ENCODE measurements at regions not wholly inside any gene's neighbourhood (a gene's known extent, or its start where the extent isn't known, plus 50 kb on each side); places are given as distances from the start of the nearest gene placed in this dataset.
A peak's percentile ranks its signal among the peaks of the same experiment; 100 is the strongest.

DNA sequence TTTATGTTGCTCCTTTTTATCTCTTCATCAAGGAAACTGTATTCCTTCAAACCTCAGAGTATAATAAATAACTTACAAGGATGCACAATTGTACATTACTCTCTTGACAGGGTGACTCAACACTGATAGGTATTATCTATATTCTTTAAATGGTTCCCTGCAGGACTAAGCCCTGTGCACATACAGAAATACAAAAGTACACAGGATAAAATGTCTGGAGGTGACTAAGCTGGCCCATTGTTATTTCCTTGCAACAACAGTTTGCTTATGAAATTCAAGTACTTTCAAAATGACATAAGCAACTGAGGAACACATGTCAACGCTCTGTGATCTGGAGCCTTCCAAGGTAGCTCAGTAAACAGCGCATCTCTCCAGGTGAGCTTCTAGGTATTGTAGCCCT, 83.8 kb upstream of the RPL34 start:
- intact Hi-C loops (cut with micrococcal nuclease): no loop called here
- Mint-ChIP-seq H3K9me3 (no peaks in the 10 kb centered on the region), H3K4me1 (ENCODE audit: low read depth) (peaks cover 37% of the 10 kb centered on the region), H3K36me3 (ENCODE audit: low read depth) (peaks cover 6% of the 10 kb centered on the region), H3K4me3 (ENCODE audit: low read depth) (no peak overlapping the region), H3K27ac (no peak overlapping the region), H3K27me3 (ENCODE audit: low read depth) (no peaks in the 10 kb centered on the region)
- no peak for DNase-seq (ENCODE audit: low spot score)

DNA sequence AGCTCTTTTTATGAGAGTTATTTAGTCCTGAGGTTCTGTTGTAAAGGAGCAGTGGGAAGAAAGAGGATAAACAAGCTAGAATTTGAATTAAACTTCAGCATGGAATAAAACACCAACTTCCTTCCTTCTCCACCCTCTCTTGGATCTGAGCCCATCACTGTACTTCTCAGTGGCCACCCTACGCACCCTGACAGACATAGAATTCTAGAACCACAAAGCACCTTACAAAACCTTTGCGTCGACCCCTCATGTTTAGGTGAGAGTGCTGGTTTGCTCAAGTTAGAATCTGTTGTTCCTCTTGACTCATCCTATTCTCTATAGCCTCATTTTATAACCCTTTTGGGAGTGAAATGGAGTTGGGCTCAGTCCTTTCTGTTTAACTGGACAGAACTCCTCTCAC, 84.6 kb upstream of the RPL34 start:
- Mint-ChIP-seq H3K9me3 (no peaks in the 10 kb centered on the region), H3K27ac (no peak overlapping the region), H3K27me3 (ENCODE audit: low read depth) (no peaks in the 10 kb centered on the region), H3K4me3 (ENCODE audit: low read depth) (no peak overlapping the region), H3K36me3 (ENCODE audit: low read depth) (peaks cover 6% of the 10 kb centered on the region), H3K4me1 (ENCODE audit: low read depth) (peaks cover 43% of the 10 kb centered on the region)
- DNase-seq (ENCODE audit: low spot score): no peak
- intact Hi-C loops (cut with micrococcal nuclease): no loop called here

DNA sequence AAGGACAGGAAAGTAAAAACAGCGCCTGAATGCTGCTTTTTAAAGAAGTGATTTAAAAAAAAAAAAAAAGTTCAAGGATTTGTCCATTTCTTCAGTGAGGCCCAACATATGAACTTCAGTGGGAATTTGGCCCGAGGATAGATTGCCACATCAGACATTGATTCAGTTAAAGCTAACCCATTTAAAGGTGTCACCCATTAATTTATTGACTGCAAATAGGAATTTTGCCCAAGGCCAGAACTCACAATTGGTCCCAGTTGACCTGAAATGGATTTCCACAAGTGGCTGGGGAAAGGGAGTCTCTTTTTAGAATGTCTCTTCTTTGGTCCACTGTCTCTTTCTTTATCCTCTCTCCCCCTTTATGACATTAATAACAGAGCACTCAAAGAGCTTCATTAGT, 86.5 kb upstream of the RPL34 start:
- H3K36me3 Mint-ChIP-seq (ENCODE audit: low read depth): peaks cover 8% of the 10 kb centered on the region
- intact Hi-C loops (cut with micrococcal nuclease): no loop called here
- H3K27ac Mint-ChIP-seq: no peak overlapping the region
- no peaks in the 10 kb centered on the region for H3K9me3 Mint-ChIP-seq
- no peaks in the 10 kb centered on the region for H3K27me3 Mint-ChIP-seq (ENCODE audit: low read depth)
- H3K4me1 Mint-ChIP-seq (ENCODE audit: low read depth): peaks cover 51% of the 10 kb centered on the region
- no peak overlapping the region for H3K4me3 Mint-ChIP-seq (ENCODE audit: low read depth)
- DNase-seq (ENCODE audit: low spot score): no peak

DNA sequence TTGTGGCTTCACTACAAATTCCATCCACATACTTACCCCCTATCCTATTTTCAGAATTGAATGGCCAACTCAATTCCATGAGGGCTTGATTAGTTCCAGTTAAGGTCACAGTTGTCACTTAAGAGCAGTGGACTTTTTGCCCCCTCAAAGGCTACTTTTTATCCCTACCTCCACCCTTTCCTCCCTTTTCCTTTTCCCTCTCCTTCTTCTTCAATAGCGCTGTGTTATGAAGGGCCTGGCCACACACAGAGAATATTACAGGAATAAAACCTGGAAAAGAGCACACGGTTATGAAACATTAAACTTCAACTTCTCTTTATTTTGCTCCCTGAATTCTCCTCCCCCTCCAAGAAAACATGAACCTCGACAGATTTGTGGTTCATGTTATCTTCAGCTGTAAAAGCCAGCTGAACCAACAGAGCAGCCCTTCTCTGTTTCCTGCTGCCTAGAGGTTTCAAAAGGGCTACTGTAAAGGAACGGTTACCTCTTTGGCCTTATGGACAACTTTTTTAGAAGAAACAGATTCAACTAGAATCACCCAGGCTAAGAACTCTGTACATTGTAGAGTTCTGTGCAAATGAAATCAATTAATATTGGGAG, 87.0 kb upstream of the RPL34 start:
- DNase-seq (ENCODE audit: low spot score): no peak
- H3K4me1 Mint-ChIP-seq (ENCODE audit: low read depth): peaks cover 54% of the 10 kb centered on the region
- H3K36me3 Mint-ChIP-seq (ENCODE audit: low read depth): peaks cover 11% of the 10 kb centered on the region
- no peak overlapping the region for H3K27ac Mint-ChIP-seq
- no peak overlapping the region for H3K4me3 Mint-ChIP-seq (ENCODE audit: low read depth)
- H3K9me3 Mint-ChIP-seq: peaks cover 2% of the 10 kb centered on the region
- intact Hi-C loops (cut with micrococcal nuclease): no loop called here
- H3K27me3 Mint-ChIP-seq (ENCODE audit: low read depth): no peaks in the 10 kb centered on the region

DNA sequence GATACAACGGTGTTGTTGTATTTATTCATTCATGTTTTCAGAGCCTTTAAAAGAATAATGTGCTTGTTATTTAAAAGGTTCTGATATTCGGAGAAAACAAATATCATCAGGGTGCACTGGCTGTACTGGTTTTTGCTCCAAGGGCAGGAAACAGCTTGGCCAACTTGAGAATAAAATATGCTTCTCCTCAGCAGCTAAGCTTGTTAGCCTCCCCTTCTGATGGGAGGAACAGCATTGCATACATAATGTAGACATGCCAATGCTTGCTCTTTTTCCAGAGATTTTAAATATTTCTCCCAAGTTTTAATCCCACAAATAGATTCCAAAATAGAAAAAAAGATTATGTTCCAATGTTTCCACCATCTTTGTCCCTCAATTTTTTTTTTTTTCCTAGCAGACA, 87.6 kb upstream of the RPL34 start:
- peaks cover 60% of the 10 kb centered on the region for H3K4me1 Mint-ChIP-seq (ENCODE audit: low read depth)
- peaks cover 15% of the 10 kb centered on the region for H3K36me3 Mint-ChIP-seq (ENCODE audit: low read depth)
- DNase-seq (ENCODE audit: low spot score): no peak
- intact Hi-C loops (cut with micrococcal nuclease): no loop called here
- H3K9me3 Mint-ChIP-seq: peaks cover 6% of the 10 kb centered on the region
- H3K27ac Mint-ChIP-seq: no peak overlapping the region
- H3K4me3 Mint-ChIP-seq (ENCODE audit: low read depth): no peak overlapping the region
- H3K27me3 Mint-ChIP-seq (ENCODE audit: low read depth): no peaks in the 10 kb centered on the region

DNA sequence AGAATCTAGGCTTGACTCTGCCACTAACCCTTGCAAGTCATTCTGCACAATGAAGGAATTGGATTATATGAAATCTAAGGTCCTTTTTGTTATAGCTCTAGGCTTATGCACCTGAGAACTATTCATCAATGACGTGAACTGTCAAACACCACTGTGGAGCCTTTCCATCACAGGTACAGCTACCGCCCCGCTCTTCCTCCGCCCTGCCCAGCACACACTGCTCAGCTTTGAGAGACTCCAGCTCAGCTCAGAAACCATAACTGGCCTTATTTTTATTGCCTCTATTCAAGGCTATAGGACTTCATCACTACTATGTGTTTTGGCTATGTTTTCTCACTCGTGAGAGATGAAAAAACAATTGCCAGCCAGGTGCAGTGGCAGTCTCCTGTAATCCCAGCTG, 88.2 kb upstream of the RPL34 start:
- H3K9me3 Mint-ChIP-seq: peaks cover 10% of the 10 kb centered on the region
- DNase-seq (ENCODE audit: low spot score): no peak
- intact Hi-C loops (cut with micrococcal nuclease): no loop called here
- H3K36me3 Mint-ChIP-seq (ENCODE audit: low read depth): peaks cover 18% of the 10 kb centered on the region
- H3K4me1 Mint-ChIP-seq (ENCODE audit: low read depth): peaks cover 66% of the 10 kb centered on the region
- H3K27ac Mint-ChIP-seq: no peak overlapping the region
- no peaks in the 10 kb centered on the region for H3K27me3 Mint-ChIP-seq (ENCODE audit: low read depth)
- H3K4me3 Mint-ChIP-seq (ENCODE audit: low read depth): no peak overlapping the region

DNA sequence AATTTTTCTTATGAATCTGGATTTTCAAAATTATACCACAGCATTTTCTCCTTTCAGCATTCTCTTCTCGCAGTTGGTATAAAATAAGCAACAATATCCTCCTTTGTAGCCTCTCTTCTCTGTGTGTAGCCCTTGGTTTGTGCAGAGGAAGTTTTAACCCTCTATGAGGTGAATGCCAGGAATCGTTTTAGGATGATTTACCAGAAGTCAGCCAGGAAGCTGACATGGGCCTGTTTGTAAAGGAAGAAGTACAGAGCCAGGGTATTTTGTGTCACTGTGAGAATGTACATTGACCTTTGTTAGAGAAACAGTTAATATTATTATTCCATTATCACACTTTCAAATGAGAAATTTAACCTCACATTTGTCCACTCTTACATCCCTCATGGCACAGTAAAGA, 88.9 kb upstream of the RPL34 start:
- H3K4me3 Mint-ChIP-seq (ENCODE audit: low read depth): no peak overlapping the region
- H3K27me3 Mint-ChIP-seq (ENCODE audit: low read depth): no peaks in the 10 kb centered on the region
- no peak overlapping the region for H3K27ac Mint-ChIP-seq
- no peak for DNase-seq (ENCODE audit: low spot score)
- intact Hi-C loops (cut with micrococcal nuclease): no loop called here
- H3K9me3 Mint-ChIP-seq: peaks cover 16% of the 10 kb centered on the region
- H3K4me1 Mint-ChIP-seq (ENCODE audit: low read depth): peaks cover 66% of the 10 kb centered on the region
- peaks cover 22% of the 10 kb centered on the region for H3K36me3 Mint-ChIP-seq (ENCODE audit: low read depth)

DNA sequence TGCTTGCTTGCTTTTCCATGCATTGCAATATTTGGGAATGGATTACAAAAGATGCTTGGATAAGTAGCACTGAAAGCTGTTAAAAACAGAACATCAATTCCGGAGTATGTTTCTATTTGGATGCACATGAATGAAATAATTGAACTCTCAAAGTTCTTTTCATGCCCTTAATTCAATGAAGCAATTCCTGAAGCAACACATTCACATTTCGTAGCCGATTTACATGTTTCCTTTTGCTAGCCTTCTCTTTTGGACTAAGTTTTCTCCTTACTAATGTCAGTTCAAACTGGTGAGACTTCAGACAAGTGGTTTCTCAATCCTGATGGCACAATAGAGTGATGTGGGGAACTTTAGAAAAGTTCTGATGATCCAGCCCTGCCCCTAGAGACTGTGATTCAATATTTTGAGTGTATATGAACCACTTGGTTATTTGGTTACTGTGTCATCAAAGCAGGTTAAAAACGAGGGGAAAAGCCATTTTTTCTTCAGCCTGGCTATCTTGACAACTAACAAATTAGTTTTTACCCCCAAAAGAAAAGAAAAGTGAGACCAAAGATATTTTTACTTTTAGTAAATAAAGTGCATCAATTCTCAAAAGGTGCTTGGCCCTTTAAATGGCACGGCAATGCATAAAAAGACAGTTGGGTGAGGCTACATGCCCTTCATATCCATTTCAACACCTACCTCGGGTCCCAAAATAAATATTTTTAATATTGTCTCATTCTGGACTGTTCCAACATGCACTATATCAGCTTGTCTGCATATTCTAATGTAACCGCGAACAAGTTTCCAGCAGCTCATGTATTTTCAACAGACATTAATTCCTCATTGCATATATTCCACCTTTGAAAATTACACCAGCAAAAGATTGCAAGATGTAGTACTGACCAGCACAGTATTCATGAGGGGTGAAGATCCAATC, 90.1 kb upstream of the RPL34 start:
- no peak for DNase-seq (ENCODE audit: low spot score)
- Mint-ChIP-seq H3K4me3 (ENCODE audit: low read depth) (no peak overlapping the region), H3K4me1 (ENCODE audit: low read depth) (peaks cover 62% of the 10 kb centered on the region), H3K36me3 (ENCODE audit: low read depth) (peaks cover 31% of the 10 kb centered on the region), H3K27me3 (ENCODE audit: low read depth) (no peaks in the 10 kb centered on the region), H3K27ac (no peak overlapping the region), H3K9me3 (peaks cover 27% of the 10 kb centered on the region)
- intact Hi-C loops (cut with micrococcal nuclease): no loop called here

DNA sequence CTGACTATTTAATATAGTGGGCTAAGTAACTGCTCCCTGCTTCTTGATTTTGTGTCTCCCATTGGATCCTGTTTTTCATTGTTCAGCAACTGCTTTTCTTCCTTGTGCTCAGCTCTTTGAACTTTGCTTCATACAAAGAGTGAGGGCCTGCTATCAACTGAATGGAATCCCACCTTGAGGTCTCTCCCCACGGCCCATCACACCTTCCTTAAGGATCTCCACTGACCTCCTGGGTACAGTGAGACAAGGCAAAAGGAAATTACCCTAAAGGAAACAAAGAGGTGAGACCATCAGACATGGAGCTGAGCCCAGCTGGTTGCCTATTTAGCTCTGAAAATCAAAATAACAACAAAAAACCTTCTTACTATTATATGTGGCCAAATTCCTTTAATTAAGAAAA, 91.3 kb upstream of the RPL34 start:
- Mint-ChIP-seq H3K27me3 (ENCODE audit: low read depth) (no peaks in the 10 kb centered on the region), H3K27ac (no peak overlapping the region), H3K4me1 (ENCODE audit: low read depth) (peaks cover 64% of the 10 kb centered on the region), H3K4me3 (ENCODE audit: low read depth) (no peak overlapping the region), H3K9me3 (peaks cover 34% of the 10 kb centered on the region), H3K36me3 (ENCODE audit: low read depth) (peaks cover 36% of the 10 kb centered on the region)
- no peak for DNase-seq (ENCODE audit: low spot score)
- intact Hi-C loops (cut with micrococcal nuclease): no loop called here

DNA sequence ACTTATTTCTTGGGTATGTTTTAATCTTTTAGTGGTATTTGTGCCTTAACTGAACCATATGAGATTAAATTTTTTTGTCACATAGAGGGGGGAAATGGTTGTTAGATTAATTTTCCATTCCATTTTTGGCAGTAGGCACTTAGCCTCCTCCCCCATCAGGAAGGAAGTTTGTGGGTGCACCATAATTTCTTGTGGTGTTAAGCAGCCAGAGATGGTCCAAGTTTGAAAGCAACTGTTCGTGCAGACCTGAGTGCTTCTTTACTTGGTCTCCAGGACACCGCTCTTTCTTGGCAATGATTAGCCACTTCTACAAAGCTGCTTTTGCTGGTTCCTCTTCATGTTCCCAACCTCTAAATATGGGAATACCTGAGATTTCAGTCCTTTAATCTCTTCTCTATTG, 92.7 kb upstream of the RPL34 start:
- Mint-ChIP-seq H3K36me3 (ENCODE audit: low read depth) (peaks cover 30% of the 10 kb centered on the region), H3K4me1 (ENCODE audit: low read depth) (peaks cover 52% of the 10 kb centered on the region), H3K4me3 (ENCODE audit: low read depth) (peak overlapping the region; percentile 14), H3K27ac (peak overlapping the region; percentile 18), H3K27me3 (ENCODE audit: low read depth) (no peaks in the 10 kb centered on the region), H3K9me3 (peaks cover 34% of the 10 kb centered on the region)
- peak; percentile 49 for DNase-seq (ENCODE audit: low spot score)
- intact Hi-C loops (cut with micrococcal nuclease): no loop called here

DNA sequence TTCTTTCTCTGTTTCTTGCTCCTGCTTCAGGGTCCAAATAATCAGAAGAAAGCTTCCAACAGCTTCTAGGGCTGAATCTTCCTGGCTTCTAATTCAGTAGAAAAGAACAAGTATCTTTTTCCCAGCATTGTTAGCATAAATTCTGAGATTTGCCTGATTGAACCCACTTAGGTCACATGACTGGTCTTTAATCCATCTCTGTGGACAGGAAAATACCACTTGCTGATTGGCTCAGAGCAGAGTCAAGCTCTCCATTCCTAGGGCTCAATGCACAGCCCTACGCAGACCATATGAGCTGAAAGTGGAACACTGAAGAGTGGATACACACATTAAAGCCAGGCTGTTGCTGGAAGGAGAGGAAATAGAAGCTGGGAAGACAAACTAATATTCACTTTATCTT, 99.6 kb upstream of the RPL34 start:
- peaks cover 12% of the 10 kb centered on the region for H3K27me3 Mint-ChIP-seq (ENCODE audit: low read depth)
- H3K36me3 Mint-ChIP-seq (ENCODE audit: low read depth): peaks cover 9% of the 10 kb centered on the region
- intact Hi-C loops (cut with micrococcal nuclease): no loop called here
- no peak overlapping the region for H3K4me3 Mint-ChIP-seq (ENCODE audit: low read depth)
- no peak overlapping the region for H3K27ac Mint-ChIP-seq
- no peak for DNase-seq (ENCODE audit: low spot score)
- peaks cover 14% of the 10 kb centered on the region for H3K4me1 Mint-ChIP-seq (ENCODE audit: low read depth)
- peaks cover 11% of the 10 kb centered on the region for H3K9me3 Mint-ChIP-seq

DNA sequence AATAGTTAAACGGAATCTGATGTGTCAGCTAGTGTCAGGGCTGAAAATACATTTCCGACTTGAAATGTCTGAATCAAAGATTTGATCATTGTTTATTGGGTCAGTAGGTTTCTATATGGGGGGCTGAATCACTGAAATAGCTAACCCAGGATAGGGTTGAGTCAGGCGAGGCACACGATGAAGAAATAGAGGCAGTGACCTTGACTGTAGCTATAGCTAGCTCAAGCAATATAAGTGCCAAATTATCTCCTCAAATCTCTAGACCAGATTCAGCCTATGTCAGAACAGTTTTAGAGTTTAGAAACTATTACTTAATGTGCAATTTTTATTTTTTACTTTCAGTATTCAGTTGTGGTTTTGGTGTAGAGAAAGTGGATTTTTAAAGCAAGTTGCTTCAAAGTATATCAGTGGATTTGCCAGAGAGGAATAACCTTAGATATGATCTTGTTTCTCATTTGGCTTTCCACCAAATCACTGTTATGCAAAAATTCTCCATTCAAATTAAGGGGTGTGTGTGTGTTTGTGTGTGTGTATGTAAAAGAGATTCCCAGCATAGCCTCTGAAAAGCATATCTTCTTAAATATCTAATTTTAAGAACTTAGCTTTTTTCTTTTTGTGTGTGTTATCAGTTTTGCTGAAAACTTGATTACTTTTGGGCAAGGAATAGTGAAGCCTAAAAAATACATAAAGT, 100.3 kb upstream of the RPL34 start:
- peaks cover 12% of the 10 kb centered on the region for H3K4me1 Mint-ChIP-seq (ENCODE audit: low read depth)
- intact Hi-C loops (cut with micrococcal nuclease): no loop called here
- H3K27ac Mint-ChIP-seq: no peak overlapping the region
- DNase-seq (ENCODE audit: low spot score): no peak
- H3K36me3 Mint-ChIP-seq (ENCODE audit: low read depth): peaks cover 3% of the 10 kb centered on the region
- no peak overlapping the region for H3K4me3 Mint-ChIP-seq (ENCODE audit: low read depth)
- H3K27me3 Mint-ChIP-seq (ENCODE audit: low read depth): peaks cover 12% of the 10 kb centered on the region
- peaks cover 5% of the 10 kb centered on the region for H3K9me3 Mint-ChIP-seq
